A673 (cell line): ENCODE measurements at regions not wholly inside any gene's neighbourhood (a gene's known extent, or its start where the extent isn't known, plus 50 kb on each side); places are given as distances from the start of the nearest gene placed in this dataset.

Source experiments
- CTCF ChIP-seq: fragments of 300-800, 200-600 bp; sonication (generic); conservative IDR thresholded peaks from 2 replicates; pipeline ENCODE4 v1.5.1; 2017; ENCODE audit warnings: low read depth, mild to moderate bottlenecking, antibody characterized with exemption, low read length, moderate library complexity, mixed read lengths
- EZH2 ChIP-seq: fragments of 200-600 bp; sonication (generic); IDR thresholded peaks from 2 replicates; pipeline ENCODE4 v1.6.1; 2017; ENCODE audit warnings: borderline replicate concordance, low read depth, mild to moderate bottlenecking, mixed read lengths, antibody characterized with exemption, low read length; ENCODE audit not compliant: poor library complexity, severe bottlenecking

- no peak for TF ChIP-seq EZH2
- TF ChIP-seq CTCF = no peak
These were observed 287.9 kb downstream of the CDC5L start for GRCh38 chr6:44675449-44675848.
